Activated T-cell treated with anti-CD3 and anti-CD28 coated beads, Interleukin-2, amount 50 U/mL, for 24 hours (primary cell): ENCODE measurements at regions not wholly inside any gene's neighbourhood (a gene's known extent, or its start where the extent isn't known, plus 50 kb on each side); places are given as distances from the start of the nearest gene placed in this dataset.

Experiments used
- DNase-seq: peaks from one replicate; pipeline ENCODE4 v3.0.0-alpha.2; 2020
- H3K27ac Mint-ChIP-seq: 2 replicates; pipeline ENCODE4 v1.8.0; 2020; ENCODE audit warnings: mild to moderate bottlenecking, mixed read lengths
- H3K27me3 Mint-ChIP-seq: 2 replicates; pipeline ENCODE4 v1.8.0; 2020; ENCODE audit warnings: mixed read lengths
- H3K36me3 Mint-ChIP-seq: 2 replicates; pipeline ENCODE4 v1.8.0; 2020; ENCODE audit warnings: low read depth, mixed read lengths
- H3K4me1 Mint-ChIP-seq: 2 replicates; pipeline ENCODE4 v1.8.0; 2020; ENCODE audit warnings: low read depth, mixed read lengths
- H3K4me3 Mint-ChIP-seq: 2 replicates; pipeline ENCODE4 v1.8.0; 2020; ENCODE audit warnings: mild to moderate bottlenecking, moderate library complexity, mixed read lengths
- H3K9me3 Mint-ChIP-seq: 2 replicates; pipeline ENCODE4 v1.8.0; 2020; ENCODE audit warnings: mixed read lengths

DNA sequence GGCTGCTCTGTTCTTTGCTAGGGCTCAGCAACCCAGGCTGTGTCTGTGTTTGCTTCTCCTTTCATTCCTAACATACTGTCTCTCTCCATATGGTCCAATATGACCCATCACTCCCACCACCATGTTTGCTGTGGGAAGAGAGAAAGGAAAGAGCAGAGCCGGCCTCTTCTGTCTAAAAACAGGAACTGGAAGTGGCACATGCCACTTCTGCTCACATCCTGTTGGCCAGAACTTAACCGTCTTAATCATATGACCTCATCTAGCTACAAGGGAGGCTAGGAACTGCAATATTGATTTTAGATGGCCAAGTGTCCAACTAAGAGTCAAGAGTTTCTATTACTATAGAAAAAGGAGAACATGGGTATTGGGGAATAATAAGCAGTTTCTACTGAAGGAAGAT lies 212.5 kb upstream of the CHD6 start:
- Mint-ChIP-seq H3K4me1 (no peaks in the 10 kb centered on the region), H3K9me3 (no peaks in the 10 kb centered on the region), H3K27me3 (peaks cover 13% of the 10 kb centered on the region), H3K36me3 (no peaks in the 10 kb centered on the region), H3K4me3 (no peak overlapping the region), H3K27ac (no peak overlapping the region)
- DNase-seq, result no peak

DNA sequence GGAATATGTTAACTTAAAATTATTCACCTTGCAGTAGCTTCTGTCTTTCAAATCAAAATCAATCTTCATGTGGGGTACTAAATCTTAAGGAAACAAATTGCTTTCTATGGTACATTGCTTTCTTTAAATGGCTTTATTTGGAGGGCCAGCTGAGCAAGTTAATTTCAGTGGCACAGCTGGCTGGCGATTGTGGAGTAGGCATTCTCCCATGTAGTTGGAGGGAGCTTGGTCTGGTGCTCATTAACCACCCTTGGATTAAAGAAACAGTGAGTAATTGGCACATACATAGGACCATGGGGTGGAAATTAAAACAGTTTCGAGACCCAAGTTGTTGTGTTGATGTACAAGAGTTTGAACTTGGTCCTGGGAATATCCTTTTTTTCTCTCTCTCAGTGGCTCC lies 201.3 kb upstream of the CHD6 start:
- H3K36me3 Mint-ChIP-seq, result no peaks in the 10 kb centered on the region
- no peak overlapping the region for H3K4me3 Mint-ChIP-seq
- H3K9me3 Mint-ChIP-seq, result no peaks in the 10 kb centered on the region
- no peaks in the 10 kb centered on the region for H3K4me1 Mint-ChIP-seq
- no peaks in the 10 kb centered on the region for H3K27me3 Mint-ChIP-seq
- DNase-seq, result no peak
- H3K27ac Mint-ChIP-seq, result no peak overlapping the region

DNA sequence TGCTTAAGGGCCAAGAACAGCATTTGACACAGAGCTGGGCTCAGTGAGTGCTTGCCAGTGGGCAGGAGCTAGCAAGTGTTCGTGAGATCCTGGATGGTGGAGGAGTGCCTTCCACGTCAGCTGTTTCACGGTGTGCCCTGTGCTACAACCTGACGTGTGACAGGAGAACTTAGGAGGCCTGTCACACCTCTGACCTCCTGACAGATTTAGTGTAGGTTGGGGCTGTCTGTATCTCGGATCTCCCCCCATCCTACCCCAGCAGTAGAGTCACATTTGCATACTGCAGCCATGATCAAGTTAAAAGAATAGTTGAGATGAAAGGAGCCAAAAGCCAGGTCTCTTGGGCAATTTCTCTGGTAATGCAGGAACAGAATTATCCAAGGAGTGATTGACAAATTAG lies 200.8 kb upstream of the CHD6 start:
- no peak overlapping the region for H3K4me3 Mint-ChIP-seq
- H3K36me3 Mint-ChIP-seq, result no peaks in the 10 kb centered on the region
- H3K27me3 Mint-ChIP-seq, result no peaks in the 10 kb centered on the region
- H3K9me3 Mint-ChIP-seq, result no peaks in the 10 kb centered on the region
- no peak for DNase-seq
- no peak overlapping the region for H3K27ac Mint-ChIP-seq
- H3K4me1 Mint-ChIP-seq, result no peaks in the 10 kb centered on the region

DNA sequence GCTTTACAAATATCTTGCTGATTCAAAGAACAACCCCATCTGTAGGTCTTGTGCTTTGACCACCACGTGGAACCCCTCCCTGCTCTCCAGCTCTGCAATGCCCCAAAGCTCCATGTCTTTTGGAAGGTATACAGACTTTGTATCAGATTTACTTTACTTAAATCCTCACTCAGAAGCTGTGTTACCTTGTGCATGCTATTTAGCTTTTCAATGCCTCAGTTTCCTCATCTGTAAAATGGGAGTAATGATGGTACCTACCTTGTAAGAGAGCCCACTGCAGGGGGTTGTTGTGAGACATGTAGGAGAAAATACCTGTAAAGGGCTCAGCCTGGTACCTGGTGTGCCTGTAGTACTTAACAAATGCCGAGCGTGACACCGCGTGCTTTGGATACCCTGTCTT lies 200.2 kb upstream of the CHD6 start:
- Mint-ChIP-seq H3K9me3 (no peaks in the 10 kb centered on the region), H3K4me1 (no peaks in the 10 kb centered on the region), H3K27ac (no peak overlapping the region), H3K27me3 (no peaks in the 10 kb centered on the region), H3K36me3 (no peaks in the 10 kb centered on the region), H3K4me3 (no peak overlapping the region)
- no peak for DNase-seq

DNA sequence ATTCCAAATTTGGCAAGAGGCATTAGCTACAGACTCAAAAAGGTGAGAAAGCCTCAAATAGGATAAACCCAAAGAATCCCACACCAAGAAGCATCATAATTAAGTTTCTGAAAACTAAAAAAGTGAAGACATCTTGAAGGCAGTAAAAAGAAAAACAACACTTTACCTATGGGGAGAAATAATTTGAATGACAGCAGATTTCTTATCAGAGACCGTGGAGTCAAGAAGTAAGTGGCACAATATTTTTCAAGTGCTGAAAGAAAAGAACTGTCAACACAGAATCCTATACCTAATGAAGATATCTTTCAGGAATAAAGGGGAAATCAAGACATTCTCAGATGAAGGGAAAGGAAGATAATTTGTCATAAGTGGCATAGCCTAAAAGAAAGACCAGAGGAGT lies 193.3 kb upstream of the CHD6 start:
- Mint-ChIP-seq H3K27me3 (no peaks in the 10 kb centered on the region), H3K9me3 (peaks cover 10% of the 10 kb centered on the region), H3K27ac (no peak overlapping the region), H3K36me3 (no peaks in the 10 kb centered on the region), H3K4me3 (no peak overlapping the region), H3K4me1 (no peaks in the 10 kb centered on the region)
- no peak for DNase-seq

DNA sequence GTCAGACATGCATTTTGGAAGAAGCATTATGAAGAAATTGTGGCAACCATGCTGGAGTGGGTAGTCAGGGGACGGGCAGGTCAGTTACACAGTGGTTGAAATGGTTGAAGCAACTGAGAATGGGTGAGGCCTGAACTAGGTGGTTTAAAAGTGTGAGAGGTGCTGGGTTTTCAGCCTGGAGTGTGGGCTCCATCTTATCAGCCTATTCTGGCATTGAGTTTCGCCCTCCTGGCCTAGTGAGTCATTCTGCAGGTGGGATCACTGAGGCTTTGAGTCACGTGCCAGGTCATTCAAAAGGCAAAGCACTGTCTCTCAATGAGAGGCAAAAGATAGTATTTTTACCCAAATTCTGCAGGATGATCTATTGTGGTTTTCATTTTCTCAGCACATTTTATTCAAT lies 181.9 kb upstream of the CHD6 start:
- Mint-ChIP-seq H3K36me3 (no peaks in the 10 kb centered on the region), H3K4me1 (no peaks in the 10 kb centered on the region), H3K27ac (no peak overlapping the region), H3K4me3 (no peak overlapping the region), H3K27me3 (peaks cover 17% of the 10 kb centered on the region), H3K9me3 (no peaks in the 10 kb centered on the region)
- DNase-seq, result no peak

DNA sequence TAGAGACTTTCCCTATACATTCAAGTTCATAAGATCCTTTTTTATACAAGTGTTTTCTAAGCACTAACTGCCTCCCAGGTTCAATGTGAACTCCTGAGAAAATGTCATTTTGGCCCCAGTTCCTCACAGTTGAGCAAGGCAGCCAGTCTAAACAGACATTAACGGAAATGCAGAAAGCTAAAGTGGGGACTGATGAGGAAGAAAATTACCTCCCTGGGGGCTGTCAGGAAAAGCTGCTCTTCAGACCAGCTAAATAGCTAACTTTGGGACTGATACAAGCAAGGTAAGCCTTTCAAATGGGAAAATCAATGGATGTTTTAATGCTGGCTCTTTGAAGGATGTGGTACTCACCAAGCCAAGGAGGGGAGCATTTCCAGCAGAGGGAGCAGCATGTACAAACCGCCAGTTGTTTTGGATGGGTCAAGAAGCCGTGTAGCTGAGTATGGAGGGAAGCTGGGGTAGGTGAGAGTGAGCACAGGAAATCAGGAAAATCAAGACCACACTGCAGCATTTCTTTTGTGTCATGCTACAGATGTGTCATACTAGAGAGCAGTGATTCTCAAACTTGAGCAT lies 180.8 kb upstream of the CHD6 start:
- Mint-ChIP-seq H3K4me3 (no peak overlapping the region), H3K4me1 (no peaks in the 10 kb centered on the region), H3K36me3 (no peaks in the 10 kb centered on the region), H3K27ac (no peak overlapping the region), H3K9me3 (no peaks in the 10 kb centered on the region), H3K27me3 (peaks cover 21% of the 10 kb centered on the region)
- DNase-seq, result no peak

DNA sequence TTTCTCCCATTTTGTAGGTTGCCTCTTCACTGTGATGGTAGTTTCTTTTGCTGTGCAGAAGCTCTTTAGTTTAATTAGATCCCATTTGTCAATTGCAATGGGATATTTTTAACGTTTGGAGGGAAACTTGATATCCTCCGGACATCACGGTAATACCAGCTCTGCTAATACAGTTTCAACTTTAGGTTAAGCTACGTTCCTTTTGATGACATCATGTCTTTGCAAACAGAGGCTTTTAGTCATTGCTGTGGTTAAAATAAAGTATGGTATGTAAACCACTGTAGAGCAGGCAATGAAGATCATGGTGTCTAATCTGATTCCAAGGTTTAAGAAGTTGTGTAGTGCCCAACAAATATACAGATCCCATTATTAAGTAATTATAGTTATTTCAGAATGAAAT lies 168.0 kb upstream of the CHD6 start:
- no peaks in the 10 kb centered on the region for H3K36me3 Mint-ChIP-seq
- DNase-seq, result no peak
- no peaks in the 10 kb centered on the region for H3K9me3 Mint-ChIP-seq
- no peak overlapping the region for H3K4me3 Mint-ChIP-seq
- no peak overlapping the region for H3K27ac Mint-ChIP-seq
- H3K4me1 Mint-ChIP-seq, result no peaks in the 10 kb centered on the region
- H3K27me3 Mint-ChIP-seq, result peaks cover 9% of the 10 kb centered on the region

DNA sequence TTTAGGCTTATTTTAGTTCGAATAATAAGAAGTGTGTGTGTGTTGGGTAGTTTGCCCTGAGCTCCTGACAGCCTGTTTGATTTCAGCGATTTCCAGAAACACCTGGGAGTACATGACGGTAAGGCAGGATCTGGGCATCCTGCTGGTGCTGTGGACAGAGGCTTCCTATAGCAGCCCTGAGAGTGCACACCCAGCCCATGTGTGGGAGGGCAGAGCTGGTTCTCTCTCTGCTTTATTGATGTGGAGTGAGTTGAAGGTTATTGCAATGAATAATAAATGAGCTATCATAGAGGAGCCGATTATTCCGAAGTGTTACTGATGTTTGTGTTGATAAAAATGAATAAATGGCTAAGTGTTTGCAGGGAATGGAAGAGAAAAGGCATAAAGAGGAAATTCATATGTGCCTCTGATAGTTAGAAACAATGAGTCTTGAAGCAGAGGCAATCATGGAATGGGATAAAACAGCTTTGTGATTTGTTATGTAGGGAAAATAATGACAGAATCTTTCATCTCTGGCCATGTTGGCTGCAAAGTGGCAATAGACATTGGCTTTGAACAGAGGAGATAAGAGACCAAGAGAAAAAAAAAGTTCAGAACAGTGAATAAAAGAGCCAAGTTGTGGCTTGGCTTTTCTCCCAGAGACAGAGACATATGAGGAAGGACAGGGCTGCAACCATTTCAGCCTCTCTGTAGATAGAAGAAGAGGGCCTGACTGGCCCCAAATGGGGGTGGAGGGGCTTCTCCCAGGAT lies 166.2 kb upstream of the CHD6 start:
- no peaks in the 10 kb centered on the region for H3K4me1 Mint-ChIP-seq
- no peaks in the 10 kb centered on the region for H3K36me3 Mint-ChIP-seq
- no peaks in the 10 kb centered on the region for H3K9me3 Mint-ChIP-seq
- no peak overlapping the region for H3K27ac Mint-ChIP-seq
- DNase-seq, result no peak
- H3K27me3 Mint-ChIP-seq, result peaks cover 8% of the 10 kb centered on the region
- H3K4me3 Mint-ChIP-seq, result no peak overlapping the region

DNA sequence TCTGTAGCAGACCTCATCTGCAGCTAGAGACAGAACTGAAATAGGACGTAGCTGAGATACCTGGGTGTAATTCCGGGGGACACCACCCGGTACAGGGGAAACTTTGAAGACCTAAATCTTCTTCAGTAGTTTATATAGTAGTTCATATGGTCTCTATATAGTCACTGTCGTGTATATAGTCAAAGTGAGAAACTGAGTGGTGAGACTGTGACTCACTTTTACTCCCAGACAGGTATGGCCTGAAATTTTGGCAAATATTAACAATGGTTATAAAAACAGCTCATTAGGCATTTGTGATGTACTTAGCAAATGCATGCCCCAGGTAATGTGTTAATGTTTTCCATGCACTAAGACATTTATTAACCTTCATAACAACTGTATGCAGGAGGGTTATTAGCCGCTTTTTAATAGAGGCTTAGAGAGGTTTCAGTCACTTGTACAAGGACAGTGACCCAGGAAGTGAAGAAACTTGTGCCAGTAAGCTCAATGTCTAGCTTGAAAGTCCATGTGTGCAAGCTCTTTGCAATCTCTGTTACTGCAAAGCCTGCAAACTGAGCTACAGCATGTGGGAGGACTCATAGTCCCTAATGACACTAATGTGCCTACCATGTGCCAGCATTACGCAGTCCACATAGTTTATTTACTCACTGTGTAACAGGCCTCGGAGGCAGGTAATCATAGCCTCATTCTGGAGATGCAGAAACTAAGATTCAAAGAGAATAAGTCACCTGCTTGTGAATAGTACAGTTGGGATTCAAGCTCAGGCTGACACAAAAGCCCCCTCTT lies 165.4 kb upstream of the CHD6 start:
- H3K27ac Mint-ChIP-seq, result no peak overlapping the region
- H3K4me1 Mint-ChIP-seq, result no peaks in the 10 kb centered on the region
- no peak overlapping the region for H3K4me3 Mint-ChIP-seq
- no peak for DNase-seq
- no peaks in the 10 kb centered on the region for H3K9me3 Mint-ChIP-seq
- H3K27me3 Mint-ChIP-seq, result peaks cover 13% of the 10 kb centered on the region
- no peaks in the 10 kb centered on the region for H3K36me3 Mint-ChIP-seq

DNA sequence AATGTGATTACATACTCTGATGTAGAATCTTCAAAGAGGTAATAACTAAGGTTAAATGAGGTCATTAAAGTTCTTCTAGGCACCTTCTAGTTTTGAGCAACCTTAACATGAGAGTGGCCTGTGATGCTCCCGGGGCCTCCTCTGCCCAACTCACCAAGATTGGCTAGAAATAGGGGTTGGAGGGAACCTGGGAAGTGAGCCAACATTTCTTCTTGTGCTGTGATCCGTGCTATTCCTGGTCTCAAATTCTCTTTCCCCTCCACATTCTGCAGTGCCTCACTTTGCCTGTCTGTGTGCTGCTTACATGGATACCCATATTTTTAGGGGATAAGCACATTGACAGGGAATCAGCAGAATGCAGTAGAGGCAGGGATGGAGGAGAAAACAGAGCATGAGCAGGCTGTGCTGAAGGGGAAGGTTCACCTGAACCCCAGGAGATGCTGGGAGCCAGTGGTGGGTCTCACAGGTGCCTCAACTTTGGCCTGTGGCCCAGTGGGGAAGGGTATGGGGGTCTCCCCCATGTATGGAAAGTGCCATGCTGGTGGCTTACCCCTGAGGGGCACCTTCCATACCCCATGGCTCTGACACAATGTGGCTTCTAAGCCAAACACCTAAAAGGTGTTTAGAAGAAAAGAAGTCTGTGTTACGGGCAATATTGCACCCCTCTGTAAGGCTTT lies 164.7 kb upstream of the CHD6 start:
- peaks cover 13% of the 10 kb centered on the region for H3K27me3 Mint-ChIP-seq
- no peak for DNase-seq
- no peaks in the 10 kb centered on the region for H3K4me1 Mint-ChIP-seq
- no peak overlapping the region for H3K4me3 Mint-ChIP-seq
- H3K36me3 Mint-ChIP-seq, result no peaks in the 10 kb centered on the region
- no peaks in the 10 kb centered on the region for H3K9me3 Mint-ChIP-seq
- no peak overlapping the region for H3K27ac Mint-ChIP-seq

DNA sequence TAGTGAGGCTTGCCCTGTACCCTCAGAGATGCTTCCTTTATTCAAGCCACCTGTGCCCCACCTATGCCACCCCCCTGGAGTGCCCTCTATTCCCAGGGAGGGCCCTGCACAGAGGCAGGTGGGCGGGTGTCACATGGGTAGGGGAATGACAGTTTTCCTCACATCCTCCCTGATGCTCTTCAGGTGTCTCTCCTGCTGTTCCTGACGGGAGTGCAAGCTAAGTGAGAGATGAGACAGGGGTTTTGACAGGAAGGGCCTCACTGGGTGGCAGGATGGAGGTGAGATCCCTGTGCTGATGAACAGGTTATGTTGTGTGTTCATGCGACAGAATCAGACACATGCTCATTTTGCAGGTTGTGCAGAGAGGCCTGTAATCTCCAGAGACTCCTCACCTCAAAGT lies 164.1 kb upstream of the CHD6 start:
- H3K27me3 Mint-ChIP-seq, result peaks cover 13% of the 10 kb centered on the region
- H3K36me3 Mint-ChIP-seq, result no peaks in the 10 kb centered on the region
- H3K4me1 Mint-ChIP-seq, result no peaks in the 10 kb centered on the region
- no peak overlapping the region for H3K4me3 Mint-ChIP-seq
- no peak for DNase-seq
- no peak overlapping the region for H3K27ac Mint-ChIP-seq
- H3K9me3 Mint-ChIP-seq, result no peaks in the 10 kb centered on the region

DNA sequence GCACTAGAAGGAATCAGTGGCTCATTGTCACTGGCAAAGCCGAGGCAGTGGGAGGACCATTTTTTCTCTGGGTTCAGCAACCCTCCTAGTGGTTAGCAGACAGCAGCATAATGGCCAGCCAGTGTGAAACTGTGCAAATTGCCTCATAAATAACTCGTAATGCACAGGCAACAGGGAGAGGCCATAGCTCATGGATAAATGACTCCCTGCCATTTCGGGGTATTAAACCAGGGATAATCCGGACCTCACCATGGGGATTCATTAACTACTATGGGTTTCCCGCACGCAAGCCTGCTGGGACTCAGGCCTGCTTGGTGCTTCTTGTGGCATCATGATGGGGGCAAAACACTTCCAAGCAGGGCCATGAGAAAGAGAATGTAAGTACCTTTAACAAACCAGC lies 158.2 kb upstream of the CHD6 start:
- H3K4me1 Mint-ChIP-seq, result no peaks in the 10 kb centered on the region
- H3K4me3 Mint-ChIP-seq, result no peak overlapping the region
- no peak overlapping the region for H3K27ac Mint-ChIP-seq
- no peaks in the 10 kb centered on the region for H3K36me3 Mint-ChIP-seq
- DNase-seq, result no peak
- no peaks in the 10 kb centered on the region for H3K9me3 Mint-ChIP-seq
- H3K27me3 Mint-ChIP-seq, result peaks cover 12% of the 10 kb centered on the region

DNA sequence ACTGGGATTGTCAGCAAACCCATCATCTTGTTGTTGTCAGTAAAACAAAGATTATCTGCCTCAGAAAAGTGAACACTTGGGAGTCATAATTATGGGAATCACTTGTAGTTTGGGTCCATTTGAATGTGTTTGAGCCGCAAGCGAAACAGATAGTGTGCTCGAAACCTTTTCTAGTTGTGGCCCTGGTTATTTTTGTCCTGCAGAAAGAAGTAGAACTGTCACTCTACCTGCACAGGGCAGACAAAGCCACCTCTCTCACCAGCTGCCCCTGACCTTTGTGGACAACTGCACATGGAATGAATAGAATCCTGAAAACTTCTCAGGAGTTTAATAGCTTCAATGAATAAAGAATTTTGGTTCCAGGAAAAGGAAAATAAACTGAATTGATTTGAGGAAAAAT lies 156.1 kb upstream of the CHD6 start:
- no peak for DNase-seq
- Mint-ChIP-seq H3K27ac (no peak overlapping the region), H3K4me3 (no peak overlapping the region), H3K4me1 (no peaks in the 10 kb centered on the region), H3K27me3 (peaks cover 16% of the 10 kb centered on the region), H3K36me3 (no peaks in the 10 kb centered on the region), H3K9me3 (no peaks in the 10 kb centered on the region)

DNA sequence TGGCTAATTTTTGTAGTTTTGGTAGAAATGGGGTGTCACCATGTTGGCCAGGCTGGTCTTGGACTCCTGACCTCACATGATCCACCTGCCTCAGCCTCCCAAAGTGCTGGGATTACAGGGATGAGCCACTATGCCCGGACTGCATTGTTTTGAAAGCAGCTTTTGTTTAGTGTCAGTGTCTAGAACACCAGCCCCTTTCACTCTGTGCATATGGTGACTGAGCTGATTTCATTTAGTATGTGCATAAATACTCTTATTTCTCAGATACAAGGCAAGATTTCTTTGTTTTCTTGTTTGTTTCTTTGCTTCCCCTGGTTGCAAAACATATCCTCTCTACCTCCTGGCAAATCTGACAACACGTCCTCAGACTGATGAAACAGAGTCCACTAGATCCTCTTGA lies 152.8 kb upstream of the CHD6 start:
- H3K9me3 Mint-ChIP-seq, result no peaks in the 10 kb centered on the region
- no peak overlapping the region for H3K27ac Mint-ChIP-seq
- H3K27me3 Mint-ChIP-seq, result peaks cover 13% of the 10 kb centered on the region
- no peaks in the 10 kb centered on the region for H3K36me3 Mint-ChIP-seq
- no peaks in the 10 kb centered on the region for H3K4me1 Mint-ChIP-seq
- DNase-seq, result no peak
- H3K4me3 Mint-ChIP-seq, result no peak overlapping the region
